ENCODE measurements at regions not wholly inside any gene's neighbourhood (a gene's known extent, or its start where the extent isn't known, plus 50 kb on each side); places are given as distances from the start of the nearest gene placed in this dataset.

- DNase-seq = no peak
- H3K27ac ChIP-seq (ENCODE audit: low read depth, low read length) = no peak overlapping the region
- no peaks in the 10 kb centered on the region for H3K4me1 ChIP-seq (ENCODE audit: control insufficient read depth, insufficient read depth, low read length)
- no peak overlapping the region for H3K4me3 ChIP-seq (ENCODE audit: low read length)
- WGBS, 2 experiments (ENCODE audit: insufficient coverage in 1 of 2, insufficient read length in 1 of 2) = 95% methylated on average over 3 of the region's 3 CpGs; no CpG with 5 or more reads in 1 of the 2 experiments
- Mint-ChIP-seq H3K36me3 (ENCODE audit: low read depth) (no peaks in the 10 kb centered on the region), H3K9me3 (no peaks in the 10 kb centered on the region), H3K4me3 (no peak overlapping the region), H3K4me1 (peaks cover 6% of the 10 kb centered on the region), H3K27me3 (ENCODE audit: insufficient read depth) (no peaks in the 10 kb centered on the region), H3K27ac (no peak overlapping the region)
- no peaks in the 10 kb centered on the region for H3K9me3 ChIP-seq (ENCODE audit: control insufficient read depth, low read length)
- no peaks in the 10 kb centered on the region for H3K27me3 ChIP-seq (ENCODE audit: control insufficient read depth, insufficient read depth, low read length, poor library complexity, severe bottlenecking)
- H3K36me3 ChIP-seq (ENCODE audit: control insufficient read depth, insufficient read depth, low read length) = no peaks in the 10 kb centered on the region
- TF ChIP-seq, protein P1, sequence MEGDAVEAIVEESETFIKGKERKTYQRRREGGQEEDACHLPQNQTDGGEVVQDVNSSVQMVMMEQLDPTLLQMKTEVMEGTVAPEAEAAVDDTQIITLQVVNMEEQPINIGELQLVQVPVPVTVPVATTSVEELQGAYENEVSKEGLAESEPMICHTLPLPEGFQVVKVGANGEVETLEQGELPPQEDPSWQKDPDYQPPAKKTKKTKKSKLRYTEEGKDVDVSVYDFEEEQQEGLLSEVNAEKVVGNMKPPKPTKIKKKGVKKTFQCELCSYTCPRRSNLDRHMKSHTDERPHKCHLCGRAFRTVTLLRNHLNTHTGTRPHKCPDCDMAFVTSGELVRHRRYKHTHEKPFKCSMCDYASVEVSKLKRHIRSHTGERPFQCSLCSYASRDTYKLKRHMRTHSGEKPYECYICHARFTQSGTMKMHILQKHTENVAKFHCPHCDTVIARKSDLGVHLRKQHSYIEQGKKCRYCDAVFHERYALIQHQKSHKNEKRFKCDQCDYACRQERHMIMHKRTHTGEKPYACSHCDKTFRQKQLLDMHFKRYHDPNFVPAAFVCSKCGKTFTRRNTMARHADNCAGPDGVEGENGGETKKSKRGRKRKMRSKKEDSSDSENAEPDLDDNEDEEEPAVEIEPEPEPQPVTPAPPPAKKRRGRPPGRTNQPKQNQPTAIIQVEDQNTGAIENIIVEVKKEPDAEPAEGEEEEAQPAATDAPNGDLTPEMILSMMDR (conservative IDR thresholded peaks at IDR 0.05) = no peak
- no peak overlapping the region for H3K9ac ChIP-seq (ENCODE audit: extremely low read depth, low read length, poor library complexity, severe bottlenecking)
Measured at GRCh38 chr7:51973939-51974338, 657.3 kb upstream of the COBL start.

- H3K4me1 ChIP-seq (ENCODE audit: control insufficient read depth, insufficient read depth, low read length) = no peaks in the 10 kb centered on the region
- H3K9ac ChIP-seq (ENCODE audit: extremely low read depth, low read length, poor library complexity, severe bottlenecking) = no peak overlapping the region
- H3K36me3 ChIP-seq (ENCODE audit: control insufficient read depth, insufficient read depth, low read length) = no peaks in the 10 kb centered on the region
- Mint-ChIP-seq H3K36me3 (ENCODE audit: low read depth) (no peaks in the 10 kb centered on the region), H3K27ac (no peak overlapping the region), H3K4me3 (no peak overlapping the region), H3K27me3 (ENCODE audit: insufficient read depth) (no peaks in the 10 kb centered on the region), H3K9me3 (no peaks in the 10 kb centered on the region), H3K4me1 (peaks cover 6% of the 10 kb centered on the region)
- H3K27me3 ChIP-seq (ENCODE audit: control insufficient read depth, insufficient read depth, low read length, poor library complexity, severe bottlenecking) = no peaks in the 10 kb centered on the region
- H3K9me3 ChIP-seq (ENCODE audit: control insufficient read depth, low read length) = no peaks in the 10 kb centered on the region
- TF ChIP-seq, protein P1 (conservative IDR thresholded peaks at IDR 0.05) = no peak
- DNase-seq = no peak
- no peak overlapping the region for H3K4me3 ChIP-seq (ENCODE audit: low read length)
- H3K27ac ChIP-seq (ENCODE audit: low read depth, low read length) = no peak overlapping the region
- WGBS, 2 experiments (ENCODE audit: insufficient coverage in 1 of 2, insufficient read length in 1 of 2) = 90 to 93% methylated on average over 3 to 9 of the region's 10 CpGs
Measured at GRCh38 chr7:51973071-51973470, 656.5 kb upstream of the COBL start.

- Histone ChIP-seq H3K4me1 (ENCODE audit: control insufficient read depth, insufficient read depth, low read length) (no peaks in the 10 kb centered on the region), H3K9ac (ENCODE audit: extremely low read depth, low read length, poor library complexity, severe bottlenecking) (no peak overlapping the region), H3K9me3 (ENCODE audit: control insufficient read depth, low read length) (no peaks in the 10 kb centered on the region), H3K4me3 (ENCODE audit: low read length) (no peak overlapping the region), H3K36me3 (ENCODE audit: control insufficient read depth, insufficient read depth, low read length) (no peaks in the 10 kb centered on the region), H3K27me3 (ENCODE audit: control insufficient read depth, insufficient read depth, low read length, poor library complexity, severe bottlenecking) (no peaks in the 10 kb centered on the region), H3K27ac (ENCODE audit: low read depth, low read length) (no peak overlapping the region)
- DNase-seq = no peak
- Mint-ChIP-seq H3K4me3 (no peak overlapping the region), H3K4me1 (peaks cover 6% of the 10 kb centered on the region), H3K27ac (no peak overlapping the region), H3K9me3 (no peaks in the 10 kb centered on the region), H3K36me3 (ENCODE audit: low read depth) (no peaks in the 10 kb centered on the region), H3K27me3 (ENCODE audit: insufficient read depth) (peaks cover 8% of the 10 kb centered on the region)
- WGBS, 2 experiments (ENCODE audit: insufficient coverage in 1 of 2, insufficient read length in 1 of 2) = 93 to 94% methylated on average over 3 to 4 of the region's 4 CpGs
- TF ChIP-seq, protein P1 (conservative IDR thresholded peaks at IDR 0.05) = no peak
Measured at GRCh38 chr7:51970961-51971665, 654.5 kb upstream of the COBL start.
